ENCODE measurements at regions not wholly inside any gene's neighbourhood (a gene's known extent, or its start where the extent isn't known, plus 50 kb on each side); places are given as distances from the start of the nearest gene placed in this dataset.

DNA sequence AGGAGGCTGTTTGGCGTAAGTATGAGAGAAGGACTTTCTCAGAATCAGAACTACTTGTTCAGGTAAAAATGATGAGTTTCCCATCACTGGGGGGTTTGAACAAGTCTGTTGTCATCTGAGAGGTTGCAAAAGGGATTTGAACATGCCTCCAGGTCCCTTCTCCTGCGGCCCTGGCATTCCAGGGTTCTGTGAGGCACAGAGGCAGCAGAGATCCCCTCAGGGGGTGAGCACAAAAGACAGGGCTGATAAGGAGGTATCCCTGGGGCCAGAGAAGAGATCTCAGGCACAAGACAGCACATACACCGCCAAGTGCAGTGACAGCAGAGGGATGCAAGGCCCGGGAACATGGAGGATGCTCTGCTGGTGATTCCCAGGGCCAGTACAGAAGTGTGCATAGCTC, 275.8 kb upstream of the TSHZ3 start:
- H3K27ac ChIP-seq, result no peak overlapping the region
- H3K27me3 ChIP-seq, result no peaks in the 10 kb centered on the region
- TF ChIP-seq, protein P1, sequence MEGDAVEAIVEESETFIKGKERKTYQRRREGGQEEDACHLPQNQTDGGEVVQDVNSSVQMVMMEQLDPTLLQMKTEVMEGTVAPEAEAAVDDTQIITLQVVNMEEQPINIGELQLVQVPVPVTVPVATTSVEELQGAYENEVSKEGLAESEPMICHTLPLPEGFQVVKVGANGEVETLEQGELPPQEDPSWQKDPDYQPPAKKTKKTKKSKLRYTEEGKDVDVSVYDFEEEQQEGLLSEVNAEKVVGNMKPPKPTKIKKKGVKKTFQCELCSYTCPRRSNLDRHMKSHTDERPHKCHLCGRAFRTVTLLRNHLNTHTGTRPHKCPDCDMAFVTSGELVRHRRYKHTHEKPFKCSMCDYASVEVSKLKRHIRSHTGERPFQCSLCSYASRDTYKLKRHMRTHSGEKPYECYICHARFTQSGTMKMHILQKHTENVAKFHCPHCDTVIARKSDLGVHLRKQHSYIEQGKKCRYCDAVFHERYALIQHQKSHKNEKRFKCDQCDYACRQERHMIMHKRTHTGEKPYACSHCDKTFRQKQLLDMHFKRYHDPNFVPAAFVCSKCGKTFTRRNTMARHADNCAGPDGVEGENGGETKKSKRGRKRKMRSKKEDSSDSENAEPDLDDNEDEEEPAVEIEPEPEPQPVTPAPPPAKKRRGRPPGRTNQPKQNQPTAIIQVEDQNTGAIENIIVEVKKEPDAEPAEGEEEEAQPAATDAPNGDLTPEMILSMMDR (IDR thresholded peaks at IDR 0.05), result no peak
- no peaks in the 10 kb centered on the region for H3K4me1 ChIP-seq
- no peaks in the 10 kb centered on the region for H3K36me3 ChIP-seq
- DNase-seq, result no peak
- no peak overlapping the region for H3K4me3 ChIP-seq
- intact Hi-C loops (cut with DNase I), result no loop called here
- no peak overlapping the region for H3K9ac ChIP-seq (ENCODE audit: low read depth in 2 of 2, low read length in 2 of 2)
- no peaks in the 10 kb centered on the region for H3K9me3 ChIP-seq

DNA sequence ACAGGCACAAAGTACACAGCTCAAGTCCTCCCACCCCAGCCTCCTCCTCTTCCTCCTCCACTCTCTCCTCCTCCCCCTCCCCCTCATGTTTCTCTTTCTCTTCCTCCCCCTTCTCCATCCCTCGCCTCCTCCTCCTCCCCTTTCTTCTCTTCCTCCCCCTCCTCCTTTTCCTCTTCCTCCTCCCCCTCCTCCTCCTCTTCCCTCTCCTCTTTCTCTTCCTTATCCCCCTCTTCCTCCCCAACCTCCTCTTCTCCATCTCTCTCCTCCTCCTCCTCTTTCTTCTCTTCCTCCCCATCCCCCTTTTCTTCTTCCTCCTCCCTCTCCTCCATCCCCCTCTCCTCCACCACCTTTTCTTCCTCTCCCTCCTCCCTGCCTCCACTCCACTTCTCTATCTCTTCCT, 276.3 kb upstream of the TSHZ3 start:
- Histone ChIP-seq H3K27me3 (no peaks in the 10 kb centered on the region), H3K27ac (no peak overlapping the region), H3K9me3 (no peaks in the 10 kb centered on the region), H3K4me3 (no peak overlapping the region), H3K36me3 (no peaks in the 10 kb centered on the region), H3K4me1 (no peaks in the 10 kb centered on the region), H3K9ac (ENCODE audit: low read depth in 2 of 2, low read length in 2 of 2) (no peak overlapping the region)
- no peak for DNase-seq
- intact Hi-C loops (cut with DNase I), result no loop called here
- TF ChIP-seq, protein P1 (IDR thresholded peaks at IDR 0.05), result no peak

DNA sequence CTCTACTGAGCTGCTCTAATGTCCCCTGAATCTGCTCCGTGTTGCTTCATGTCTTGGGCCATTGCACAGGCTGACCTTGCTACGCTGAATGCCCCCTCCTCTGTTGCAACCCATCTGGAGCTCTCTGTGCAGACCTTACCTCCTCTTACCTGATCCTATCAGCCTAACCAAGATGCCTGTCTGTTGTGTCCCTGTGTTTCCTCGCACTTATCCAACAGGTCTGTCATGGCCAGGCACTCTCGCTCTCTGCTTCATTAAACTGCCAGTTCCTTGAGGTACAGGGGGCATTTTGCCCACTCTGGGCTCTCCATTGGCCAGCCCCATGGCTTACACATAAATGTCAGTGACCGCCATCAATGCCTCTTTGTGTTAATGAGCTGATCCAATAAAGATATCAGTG, 277.7 kb upstream of the TSHZ3 start:
- Histone ChIP-seq H3K4me3 (no peak overlapping the region), H3K27me3 (no peaks in the 10 kb centered on the region), H3K36me3 (no peaks in the 10 kb centered on the region), H3K27ac (no peak overlapping the region), H3K9me3 (no peaks in the 10 kb centered on the region), H3K9ac (ENCODE audit: low read depth in 2 of 2, low read length in 2 of 2) (no peak overlapping the region), H3K4me1 (no peaks in the 10 kb centered on the region)
- TF ChIP-seq, protein P1 (IDR thresholded peaks at IDR 0.05), result no peak
- intact Hi-C loops (cut with DNase I), result no loop called here
- no peak for DNase-seq

DNA sequence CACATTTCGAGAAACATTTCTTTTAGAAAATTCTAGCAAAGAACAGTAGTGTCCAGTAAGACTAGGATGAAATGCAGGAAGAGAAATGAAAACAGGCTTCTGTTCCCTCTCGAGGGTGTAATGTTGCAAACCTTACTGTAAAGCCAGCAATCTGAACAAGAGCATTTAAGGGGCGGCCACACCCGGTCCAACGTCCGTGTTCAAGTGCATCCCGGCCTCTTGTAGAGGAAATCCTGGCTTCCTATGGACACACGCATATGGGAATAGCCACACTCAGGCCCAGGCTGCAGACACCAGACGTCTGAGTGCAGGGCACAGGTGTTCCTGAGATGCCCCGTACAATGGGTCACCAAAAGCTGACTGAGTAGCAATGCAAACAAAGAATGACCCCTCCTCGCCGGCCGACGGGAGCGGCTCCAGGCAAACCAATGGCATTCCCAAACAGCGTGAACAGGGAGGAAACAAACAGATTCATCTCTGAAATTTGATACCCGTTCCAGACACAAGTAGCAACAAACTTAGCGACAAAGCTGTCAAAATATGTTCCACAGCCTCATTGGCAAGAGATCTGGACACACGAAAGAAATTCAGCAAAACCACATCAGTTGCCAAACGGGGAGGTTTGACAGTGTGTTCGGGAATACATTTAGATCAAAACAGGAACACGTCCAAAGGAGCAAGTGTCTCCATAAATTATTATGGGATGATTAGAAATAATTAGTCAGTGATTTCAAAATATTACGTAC, 278.6 kb upstream of the TSHZ3 start:
- no peak overlapping the region for H3K9ac ChIP-seq (ENCODE audit: low read depth in 2 of 2, low read length in 2 of 2)
- H3K4me3 ChIP-seq, result no peak overlapping the region
- H3K4me1 ChIP-seq, result no peaks in the 10 kb centered on the region
- no peak for DNase-seq
- no peak overlapping the region for H3K27ac ChIP-seq
- no peaks in the 10 kb centered on the region for H3K9me3 ChIP-seq
- TF ChIP-seq, protein P1 (IDR thresholded peaks at IDR 0.05), result no peak
- no peaks in the 10 kb centered on the region for H3K27me3 ChIP-seq
- no peaks in the 10 kb centered on the region for H3K36me3 ChIP-seq
- intact Hi-C loops (cut with DNase I), result no loop called here

DNA sequence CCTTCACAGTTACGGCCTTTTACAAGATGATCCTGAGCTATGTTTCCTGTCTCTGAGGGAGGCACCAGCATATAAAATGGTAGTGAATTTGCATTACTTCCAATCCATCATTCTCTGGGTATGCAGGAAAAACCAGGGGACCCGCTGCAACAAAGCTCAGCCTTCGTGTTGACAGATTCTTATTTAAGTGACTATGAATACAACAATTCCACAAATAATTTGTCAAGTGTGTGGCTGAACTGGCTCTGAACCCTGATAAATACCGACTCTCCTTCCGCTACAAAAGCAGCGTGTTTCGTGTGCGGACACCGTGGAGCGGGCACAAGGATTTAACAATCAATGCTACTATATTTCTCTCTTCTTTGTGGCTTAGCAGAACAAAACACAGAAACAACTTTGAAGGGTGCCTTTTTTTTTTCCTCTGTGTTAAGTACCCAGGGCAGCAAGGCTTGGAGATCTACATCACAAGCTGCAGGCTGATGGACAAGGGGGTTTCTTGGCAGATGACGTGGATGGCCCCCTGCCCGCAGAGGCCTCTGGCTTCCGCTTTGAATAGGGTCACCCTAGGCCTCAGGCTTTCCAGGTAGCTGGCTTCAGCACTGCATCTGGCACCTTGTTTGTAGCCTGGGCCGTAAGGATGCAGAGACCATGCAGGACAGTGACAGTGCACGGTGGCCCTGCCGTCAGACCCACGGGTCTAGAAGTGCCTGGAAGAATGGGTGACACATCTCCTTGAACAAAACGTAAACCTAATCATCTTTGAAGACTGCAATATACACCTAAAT, 280.5 kb upstream of the TSHZ3 start:
- H3K9me3 ChIP-seq, result no peaks in the 10 kb centered on the region
- H3K4me3 ChIP-seq, result no peak overlapping the region
- DNase-seq, result no peak
- H3K27me3 ChIP-seq, result no peaks in the 10 kb centered on the region
- H3K4me1 ChIP-seq, result no peaks in the 10 kb centered on the region
- intact Hi-C loops (cut with DNase I), result no loop called here
- H3K27ac ChIP-seq, result no peak overlapping the region
- no peaks in the 10 kb centered on the region for H3K36me3 ChIP-seq
- no peak overlapping the region for H3K9ac ChIP-seq (ENCODE audit: low read depth in 2 of 2, low read length in 2 of 2)
- TF ChIP-seq, protein P1 (IDR thresholded peaks at IDR 0.05), result no peak
